ENCODE measurements at regions not wholly inside any gene's neighbourhood (a gene's known extent, or its start where the extent isn't known, plus 50 kb on each side); places are given as distances from the start of the nearest gene placed in this dataset.

GRCh38 chr4:15159477-15160019 lies 157.3 kb downstream of the CPEB2 start:
- intact Hi-C loops (cut with micrococcal nuclease; ENCODE audit: unreplicated experiment): no loop called here
- H3K4me3 ChIP-seq (ENCODE audit: low read depth, low read length, poor library complexity, severe bottlenecking): no peak overlapping the region
- no peak overlapping the region for H3K27ac ChIP-seq (ENCODE audit: low read depth, low read length, poor library complexity, severe bottlenecking)
- H3K36me3 ChIP-seq (ENCODE audit: insufficient read depth, low read length): no peaks in the 10 kb centered on the region
- no peak overlapping the region for H2AFZ ChIP-seq (ENCODE audit: low read length)
- H3K9me3 ChIP-seq (ENCODE audit: low read length): no peaks in the 10 kb centered on the region
- no peaks in the 10 kb centered on the region for H3K4me1 ChIP-seq (ENCODE audit: insufficient read depth, low read length, poor library complexity, severe bottlenecking)
- TF ChIP-seq EZH2phosphoT487 (IDR thresholded peaks at IDR 0.05; ENCODE audit: borderline replicate concordance, low read depth, low read length) (no peak), CTCF (conservative IDR thresholded peaks at IDR 0.05; ENCODE audit: low read length) (no peak)
- no peaks in the 10 kb centered on the region for H4K20me1 ChIP-seq (ENCODE audit: insufficient read depth, low read length)
- BruUV-seq (replicated peaks): no TSS peak
- no peaks in the 10 kb centered on the region for H3K79me2 ChIP-seq (ENCODE audit: insufficient read depth, low read depth, low read length)
- H3K9me2 ChIP-seq (ENCODE audit: insufficient read depth, low read length): no peaks in the 10 kb centered on the region
- no peak for DNase-seq (ENCODE audit: low spot score)
- H3K4me2 ChIP-seq (ENCODE audit: low read length): no peak overlapping the region
- ChIA-PET POLR2A (interaction anchor here (1.2 kb wide), 1 partner anchor 38 kb away, joined by 3 read pairs; no protein-coding TSS in a partner anchor), CTCF (ENCODE audit: unreplicated experiment) (no interaction called here)

- Histone ChIP-seq H3K9me3 (ENCODE audit: low read length) (no peaks in the 10 kb centered on the region), H3K4me2 (ENCODE audit: low read length) (no peak overlapping the region), H3K27ac (ENCODE audit: low read depth, low read length, poor library complexity, severe bottlenecking) (no peak overlapping the region), H3K9me2 (ENCODE audit: insufficient read depth, low read length) (no peaks in the 10 kb centered on the region), H3K4me1 (ENCODE audit: insufficient read depth, low read length, poor library complexity, severe bottlenecking) (no peaks in the 10 kb centered on the region), H3K36me3 (ENCODE audit: insufficient read depth, low read length) (no peaks in the 10 kb centered on the region), H2AFZ (ENCODE audit: low read length) (no peak overlapping the region), H3K79me2 (ENCODE audit: insufficient read depth, low read depth, low read length) (no peaks in the 10 kb centered on the region), H3K4me3 (ENCODE audit: low read depth, low read length, poor library complexity, severe bottlenecking) (no peak overlapping the region), H4K20me1 (ENCODE audit: insufficient read depth, low read length) (no peaks in the 10 kb centered on the region)
- CTCF ChIA-PET (ENCODE audit: unreplicated experiment): no interaction called here
- POLR2A ChIA-PET: no interaction called here
- intact Hi-C loops (cut with micrococcal nuclease; ENCODE audit: unreplicated experiment): no loop called here
- TF ChIP-seq EZH2phosphoT487 (IDR thresholded peaks at IDR 0.05; ENCODE audit: borderline replicate concordance, low read depth, low read length) (no peak), CTCF (conservative IDR thresholded peaks at IDR 0.05; ENCODE audit: low read length) (no peak)
- no TSS peak for BruUV-seq (replicated peaks)
- no peak for DNase-seq (ENCODE audit: low spot score)
Observed at GRCh38 chr4:15161439-15161838, 159.2 kb downstream of the CPEB2 start.

- DNase-seq (ENCODE audit: low spot score): no peak
- Histone ChIP-seq H2AFZ (ENCODE audit: low read length) (no peak overlapping the region), H3K79me2 (ENCODE audit: insufficient read depth, low read depth, low read length) (no peaks in the 10 kb centered on the region), H3K27ac (ENCODE audit: low read depth, low read length, poor library complexity, severe bottlenecking) (no peak overlapping the region), H3K36me3 (ENCODE audit: insufficient read depth, low read length) (no peaks in the 10 kb centered on the region), H3K4me3 (ENCODE audit: low read depth, low read length, poor library complexity, severe bottlenecking) (no peak overlapping the region), H4K20me1 (ENCODE audit: insufficient read depth, low read length) (no peaks in the 10 kb centered on the region), H3K9me2 (ENCODE audit: insufficient read depth, low read length) (no peaks in the 10 kb centered on the region), H3K4me2 (ENCODE audit: low read length) (no peak overlapping the region), H3K4me1 (ENCODE audit: insufficient read depth, low read length, poor library complexity, severe bottlenecking) (no peaks in the 10 kb centered on the region), H3K9me3 (ENCODE audit: low read length) (no peaks in the 10 kb centered on the region)
- ChIA-PET CTCF (ENCODE audit: unreplicated experiment) (no interaction called here), POLR2A (no interaction called here)
- TF ChIP-seq EZH2phosphoT487 (IDR thresholded peaks at IDR 0.05; ENCODE audit: borderline replicate concordance, low read depth, low read length) (no peak), CTCF (conservative IDR thresholded peaks at IDR 0.05; ENCODE audit: low read length) (no peak)
- intact Hi-C loops (cut with micrococcal nuclease; ENCODE audit: unreplicated experiment): no loop called here
- no TSS peak for BruUV-seq (replicated peaks)
Observed at GRCh38 chr4:15162046-15162445, 159.8 kb downstream of the CPEB2 start.

Measured in OCI-LY7 (cell line).